GM20000 (cell line): ENCODE measurements at regions not wholly inside any gene's neighbourhood (a gene's known extent, or its start where the extent isn't known, plus 50 kb on each side); places are given as distances from the start of the nearest gene placed in this dataset.

Experiments
- DNase-seq: peaks from one replicate; pipeline ENCODE4 v3.0.0; 2012; ENCODE audit warnings: low spot score
- CTCF ChIP-seq: IDR thresholded peaks from 2 replicates; pipeline ENCODE4 v1.5.1; 2012; ENCODE audit warnings: mild to moderate bottlenecking, control low read depth; ENCODE audit errors: extremely low read depth, missing control alignments

GRCh38 chr15:95497634-95498033 is 832.9 kb upstream of the NR2F2 start:
- no peak for TF ChIP-seq CTCF
- no peak for DNase-seq

GRCh38 chr15:95498961-95499360 is 831.5 kb upstream of the NR2F2 start:
- TF ChIP-seq CTCF = no peak
- no peak for DNase-seq

- no peak for TF ChIP-seq CTCF
- DNase-seq = no peak
Measured at GRCh38 chr15:95499397-95499796, 831.1 kb upstream of the NR2F2 start.

DNA sequence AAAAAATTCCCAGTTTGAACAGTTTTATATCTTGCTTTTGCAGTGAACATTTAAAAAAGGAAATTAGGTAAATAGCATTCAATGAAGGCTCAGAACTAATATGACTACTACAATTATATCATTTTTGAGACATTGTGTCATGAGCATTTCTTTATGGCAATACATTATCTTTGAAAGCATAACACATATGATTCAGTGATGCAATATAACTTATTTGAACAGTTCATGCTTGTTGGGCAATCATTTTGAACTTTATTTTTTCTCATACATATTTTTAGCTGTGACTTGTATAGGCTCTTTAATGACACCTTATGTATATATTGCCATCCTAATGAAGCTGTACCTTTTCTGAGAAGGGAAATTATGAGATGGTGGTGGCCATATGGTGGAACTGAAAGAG is 828.6 kb upstream of the NR2F2 start:
- DNase-seq = no peak
- no peak for TF ChIP-seq CTCF

- DNase-seq = no peak
- TF ChIP-seq CTCF = no peak
Measured at GRCh38 chr15:95503107-95503506, 827.4 kb upstream of the NR2F2 start.

- no peak for TF ChIP-seq CTCF
- DNase-seq = peak; percentile 24
Measured at GRCh38 chr15:95503640-95504225, 826.8 kb upstream of the NR2F2 start.

- DNase-seq = no peak
- TF ChIP-seq CTCF = no peak
Measured at GRCh38 chr15:95511671-95512070, 818.8 kb upstream of the NR2F2 start.
